PFSK-1 (cell line): ENCODE measurements at regions not wholly inside any gene's neighbourhood (a gene's known extent, or its start where the extent isn't known, plus 50 kb on each side); places are given as distances from the start of the nearest gene placed in this dataset.

Experiments used
- FOXP2 ChIP-seq: optimal IDR thresholded peaks from 2 replicates; pipeline ENCODE3; 2011; ENCODE audit warnings: borderline replicate concordance, control low read depth, inconsistent platforms; ENCODE audit not compliant: insufficient read depth; ENCODE audit errors: extremely low read length, extremely low read depth
- POLR2AphosphoS5 ChIP-seq: IDR thresholded peaks from 2 replicates; pipeline ENCODE4 v1.6.1; 2012; ENCODE audit warnings: low read depth, mild to moderate bottlenecking, control low read depth, low read length, moderate library complexity
- REST ChIP-seq, 2 experiments: IDR thresholded peaks; 2 replicates each; pipeline versions ENCODE4 v1.6.1 to v1.8.0; 2011 to 2012; ENCODE audit warnings: low read depth in 2 of 2, low read length in 2 of 2, control low read depth in 1 of 2, inconsistent platforms in 1 of 2, mild to moderate bottlenecking in 1 of 2, moderate library complexity in 1 of 2; ENCODE audit not compliant: insufficient read depth in 1 of 2
- SIN3A ChIP-seq: IDR thresholded peaks from 2 replicates; pipeline ENCODE4 v1.6.1; 2012; ENCODE audit warnings: mild to moderate bottlenecking, low read length, moderate library complexity, borderline replicate concordance; ENCODE audit not compliant: insufficient read depth
- TAF1 ChIP-seq: IDR thresholded peaks from 2 replicates; pipeline ENCODE4 v1.6.1; 2012; ENCODE audit warnings: low read length, control low read depth, borderline replicate concordance; ENCODE audit not compliant: insufficient read depth

- no peak for TF ChIP-seq TAF1
These were observed 664.9 kb upstream of the CITED2 start for GRCh38 chr6:140039364-140039763.

- TF ChIP-seq REST (IDR thresholded peaks at IDR 0.05; ENCODE audit: insufficient read depth in 1 of 2, low read depth in 2 of 2, low read length in 2 of 2) (no peak), POLR2AphosphoS5 (no peak), TAF1 (no peak), FOXP2 (no peak), SIN3A (no peak)
These were observed 661.7 kb upstream of the CITED2 start for GRCh38 chr6:140036196-140036595.

- no peak for TF ChIP-seq SIN3A
- no peak for TF ChIP-seq REST (IDR thresholded peaks at IDR 0.05; ENCODE audit: insufficient read depth in 1 of 2, low read depth in 2 of 2, low read length in 2 of 2)
- no peak for TF ChIP-seq POLR2AphosphoS5
- no peak for TF ChIP-seq FOXP2
- no peak for TF ChIP-seq TAF1
These were observed 657.7 kb upstream of the CITED2 start for GRCh38 chr6:140032189-140032588.

- TF ChIP-seq SIN3A (no peak), REST (IDR thresholded peaks at IDR 0.05; ENCODE audit: insufficient read depth in 1 of 2, low read depth in 2 of 2, low read length in 2 of 2) (no peak), TAF1 (no peak), FOXP2 (no peak), POLR2AphosphoS5 (no peak)
These were observed 655.1 kb upstream of the CITED2 start for GRCh38 chr6:140029551-140029950.

- TF ChIP-seq TAF1, result no peak
- no peak for TF ChIP-seq REST (IDR thresholded peaks at IDR 0.05; ENCODE audit: insufficient read depth in 1 of 2, low read depth in 2 of 2, low read length in 2 of 2)
- no peak for TF ChIP-seq SIN3A
These were observed 652.8 kb upstream of the CITED2 start for GRCh38 chr6:140027219-140027618.
